Glomerular endothelial cell (primary cell): ENCODE measurements at regions not wholly inside any gene's neighbourhood (a gene's known extent, or its start where the extent isn't known, plus 50 kb on each side); places are given as distances from the start of the nearest gene placed in this dataset.

Experiments used
- DNase-seq: peaks from one replicate; pipeline ENCODE4 v3.0.0-alpha.2; 2011; ENCODE audit warnings: low read depth, low spot score; ENCODE audit errors: extremely low read depth

- no peak for DNase-seq
These were observed 392.3 kb downstream of the OMA1 start for GRCh38 chr1:58154256-58154655.

DNA sequence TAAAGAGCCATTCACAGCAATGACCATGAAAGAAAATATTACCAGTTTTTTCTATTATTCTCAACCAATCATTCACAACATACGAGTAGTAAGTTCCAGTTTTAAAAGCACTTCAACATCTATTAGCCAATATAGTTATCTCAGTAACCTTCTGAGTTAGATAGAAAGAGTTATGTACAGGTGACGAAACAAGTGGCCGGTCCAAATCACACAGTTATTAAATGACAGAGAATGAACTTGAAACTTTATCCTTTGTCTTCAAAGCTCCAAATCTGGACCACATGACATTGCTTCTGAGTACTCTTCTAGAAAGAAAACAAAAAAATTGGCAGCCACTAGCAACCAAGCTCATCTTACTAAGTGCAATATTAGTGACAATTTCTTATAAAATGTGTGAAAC lies 393.8 kb downstream of the OMA1 start:
- no peak for DNase-seq

- DNase-seq: no peak
These were observed 397.2 kb downstream of the OMA1 start for GRCh38 chr1:58149271-58149812.

GRCh38 chr1:58144698-58145270 lies 401.7 kb downstream of the OMA1 start:
- no peak for DNase-seq

DNA sequence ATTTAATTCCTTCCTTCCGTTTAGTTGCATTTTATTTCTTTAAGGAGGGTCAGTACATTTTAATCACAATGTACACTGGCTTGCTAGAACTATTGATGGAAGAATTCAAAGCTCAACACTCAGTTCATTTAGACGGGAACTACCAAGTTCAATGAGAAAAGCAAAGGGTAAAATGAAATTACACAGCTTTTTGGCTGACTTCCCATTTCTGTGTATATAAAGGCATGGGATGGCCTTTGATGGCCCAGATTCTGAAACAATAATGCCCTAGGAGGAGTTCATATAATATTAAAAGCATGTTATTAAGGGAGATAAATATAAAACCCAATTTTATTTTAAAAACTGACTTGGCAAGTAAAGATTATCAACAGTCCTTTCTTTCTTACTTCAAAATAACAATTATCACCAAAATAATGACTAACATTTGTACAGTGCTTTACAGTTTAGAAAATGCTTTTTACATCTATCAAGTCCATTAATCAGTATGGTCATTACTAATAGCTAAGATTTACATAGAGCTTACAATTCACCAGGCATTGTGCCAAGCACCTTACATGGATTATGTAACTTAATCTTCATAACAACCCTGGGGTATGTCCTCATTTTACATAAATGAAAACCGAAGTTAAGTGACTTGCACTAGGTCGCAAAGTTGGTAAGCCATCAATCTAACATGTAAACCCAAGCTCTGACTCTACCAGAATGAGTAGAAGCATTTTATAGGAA lies 402.4 kb downstream of the OMA1 start:
- no peak for DNase-seq

GRCh38 chr1:58136387-58136786 lies 410.1 kb downstream of the OMA1 start:
- no peak for DNase-seq

DNA sequence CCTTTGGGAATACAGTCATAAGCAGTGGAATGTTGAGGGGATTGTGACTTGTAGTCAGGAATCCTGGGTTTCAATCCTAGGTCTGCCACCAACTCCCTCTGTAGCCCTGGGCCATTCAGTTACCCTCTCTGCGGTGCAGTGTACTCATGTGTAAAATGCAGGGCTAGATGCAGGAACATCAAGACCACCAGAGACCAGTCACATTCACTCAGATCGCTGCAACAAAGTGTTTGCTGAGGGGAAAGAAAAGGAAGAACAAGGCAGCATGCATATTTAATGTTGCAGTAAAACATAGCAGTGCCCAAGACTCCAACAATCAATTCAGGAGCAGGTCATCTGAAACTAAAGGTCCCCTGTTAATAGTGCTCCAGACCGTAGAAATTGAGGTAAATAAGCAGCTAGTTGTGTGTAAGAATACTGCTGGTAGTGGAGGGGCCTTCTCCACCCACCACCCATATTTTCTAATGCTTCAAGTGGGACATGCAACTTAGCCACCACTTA lies 410.7 kb downstream of the OMA1 start:
- DNase-seq: no peak

DNA sequence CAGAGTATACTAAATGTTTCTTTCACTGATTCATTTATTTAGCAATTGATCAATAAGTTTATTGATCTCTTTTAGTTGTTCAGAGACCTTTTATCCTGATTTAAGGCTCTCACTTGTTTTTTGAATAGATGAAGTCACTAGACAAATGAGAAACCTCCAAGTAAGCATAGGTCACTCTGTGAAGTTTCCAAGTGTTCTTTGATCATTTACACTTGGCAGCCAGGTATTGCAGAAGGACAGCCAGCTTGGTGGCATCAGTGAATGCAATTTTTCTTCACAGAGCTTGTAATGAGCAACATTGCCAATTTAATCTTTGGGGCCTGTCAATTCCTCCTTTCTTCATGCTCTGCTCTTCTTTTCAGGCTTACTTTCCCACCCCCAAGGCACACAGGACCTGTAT lies 413.0 kb downstream of the OMA1 start:
- no peak for DNase-seq

GRCh38 chr1:58123051-58123450 lies 423.5 kb downstream of the OMA1 start:
- DNase-seq: no peak

DNA sequence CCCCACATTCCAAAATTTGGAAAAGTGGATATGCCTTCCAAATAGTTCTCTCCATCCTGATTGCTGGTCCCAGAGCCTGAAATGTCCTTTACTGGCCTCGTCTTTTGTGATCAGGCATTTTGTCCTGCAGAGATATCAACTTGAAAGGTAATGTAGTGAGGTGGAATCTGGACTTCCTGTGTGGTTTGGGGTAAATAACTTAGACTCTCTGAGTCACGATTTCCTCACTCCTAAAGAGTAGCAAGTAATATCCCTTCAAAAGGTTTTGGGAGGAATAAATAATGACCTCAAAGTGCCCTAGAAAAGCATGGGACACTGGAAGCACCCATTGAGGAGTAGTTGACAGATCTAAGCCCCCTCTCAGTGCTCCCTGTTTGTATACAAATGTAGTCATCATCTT lies 426.6 kb downstream of the OMA1 start:
- no peak for DNase-seq

DNA sequence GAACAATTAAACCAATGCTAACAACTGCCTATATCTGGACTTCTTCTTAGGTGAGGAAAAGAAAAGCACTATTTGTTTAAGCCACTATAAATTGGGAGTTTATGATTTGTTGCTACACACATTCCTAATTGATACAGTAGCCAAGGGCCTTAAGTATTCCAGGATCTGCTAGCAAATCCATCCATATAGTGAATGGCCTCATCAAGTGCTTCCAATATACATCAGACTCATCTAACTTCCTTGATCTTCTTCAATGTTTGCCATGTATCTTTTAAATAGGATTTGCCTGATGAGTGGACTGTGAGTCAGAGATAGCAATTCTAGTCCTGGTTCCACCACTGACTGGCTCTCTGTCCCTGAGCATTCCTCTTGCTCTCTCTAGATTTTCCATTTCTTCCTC lies 430.2 kb downstream of the OMA1 start:
- DNase-seq: no peak

GRCh38 chr1:58109646-58110200 lies 436.8 kb downstream of the OMA1 start:
- no peak for DNase-seq

DNA sequence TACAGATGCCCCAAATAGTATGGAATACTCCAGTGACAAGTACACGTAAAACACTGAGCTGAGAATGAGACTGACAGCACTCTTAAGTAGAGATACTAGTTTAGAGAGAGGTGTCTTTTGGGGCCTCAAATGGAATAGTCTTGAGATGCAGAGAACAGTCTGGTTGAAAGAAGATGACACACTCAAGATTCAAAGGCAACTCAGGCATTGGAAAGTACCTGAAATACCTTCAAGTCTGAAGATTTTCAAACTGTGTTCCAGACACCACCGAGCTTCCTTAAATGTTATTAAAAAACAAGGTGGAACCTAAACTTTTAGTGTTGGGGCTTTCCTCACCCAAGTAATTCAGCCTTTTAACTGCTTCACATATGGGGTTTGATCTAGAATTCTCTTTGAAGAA lies 437.7 kb downstream of the OMA1 start:
- no peak for DNase-seq

DNA sequence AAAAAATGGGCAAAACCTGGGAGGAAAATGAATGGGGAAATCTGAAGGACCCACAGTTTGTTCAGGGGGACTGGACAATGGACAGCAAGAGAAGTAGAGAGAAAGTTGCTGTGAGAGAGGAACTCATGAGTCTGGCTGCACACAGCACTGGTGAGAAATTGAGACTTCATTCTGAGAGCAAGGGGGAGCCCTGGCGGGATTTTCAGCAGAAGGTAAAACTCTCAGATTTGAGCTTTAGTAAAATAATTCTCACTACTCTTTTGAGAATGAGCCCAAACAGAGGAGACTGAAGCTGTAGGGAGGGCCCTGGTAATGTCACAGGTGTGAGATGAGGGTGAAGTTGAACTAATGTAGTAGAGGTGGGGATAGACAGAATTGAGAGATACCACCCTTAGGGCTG lies 438.6 kb downstream of the OMA1 start:
- no peak for DNase-seq

- DNase-seq: no peak
These were observed 441.6 kb downstream of the OMA1 start for GRCh38 chr1:58104960-58105359.

DNA sequence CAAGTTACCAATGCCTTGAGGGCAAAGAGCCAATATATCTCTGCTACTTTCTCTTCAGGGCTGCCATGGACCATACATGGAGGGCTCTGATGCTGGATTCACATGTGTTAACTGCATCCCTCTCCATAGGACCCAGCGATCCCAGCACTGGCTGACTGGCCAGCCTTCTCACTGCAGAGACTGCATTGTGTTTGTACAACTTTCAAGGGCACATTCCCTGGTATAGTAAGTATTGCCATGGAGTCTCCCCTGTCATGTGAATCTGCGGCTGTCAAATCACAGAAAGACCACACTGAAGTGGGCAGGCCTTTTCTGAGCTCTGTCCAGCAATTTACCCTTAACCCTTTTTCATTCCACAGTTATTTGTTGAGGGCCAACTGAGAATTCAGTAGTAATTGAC lies 449.8 kb downstream of the OMA1 start:
- no peak for DNase-seq

GRCh38 chr1:58095183-58095582 lies 451.3 kb downstream of the OMA1 start:
- no peak for DNase-seq

DNA sequence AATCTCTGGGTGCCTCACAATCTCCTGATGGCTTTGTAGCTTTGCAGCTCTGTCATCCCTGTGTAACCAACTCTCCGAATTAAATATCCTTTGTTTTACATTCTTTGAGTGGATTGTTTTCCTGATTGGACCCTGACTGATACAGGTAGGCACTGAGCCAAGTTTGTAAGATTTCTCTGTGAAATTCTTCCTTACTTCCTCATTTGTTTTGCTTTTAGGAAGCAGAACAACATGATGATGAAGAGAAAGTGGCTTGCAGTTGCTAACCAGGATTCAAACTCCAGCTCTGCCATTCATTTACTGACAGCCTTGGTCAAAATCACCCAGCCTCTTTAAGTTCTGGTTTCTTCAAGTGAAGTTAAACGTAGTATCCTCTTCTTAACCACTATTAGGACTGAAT lies 452.3 kb downstream of the OMA1 start:
- DNase-seq: no peak

DNA sequence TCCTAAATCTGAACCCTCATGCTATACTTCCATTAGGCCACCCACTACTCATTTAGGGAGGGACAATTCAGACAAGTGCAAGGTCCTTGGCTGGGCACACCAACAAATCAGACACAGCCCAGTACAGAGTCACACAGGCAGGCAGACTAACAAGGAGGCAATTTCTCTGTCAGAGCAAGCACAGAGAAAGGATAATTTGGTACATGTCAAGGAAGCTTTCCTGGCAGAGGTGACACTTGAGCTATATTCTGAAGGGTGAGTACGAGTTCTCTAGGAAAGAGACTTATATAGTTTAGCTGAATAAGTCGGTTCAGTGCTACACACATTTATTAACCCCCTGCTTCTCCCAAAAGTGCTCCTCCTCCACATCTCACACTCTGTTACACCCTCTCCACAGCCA lies 455.9 kb downstream of the OMA1 start:
- DNase-seq: no peak

- DNase-seq: no peak
These were observed 456.5 kb downstream of the OMA1 start for GRCh38 chr1:58089898-58090534.

GRCh38 chr1:58084266-58084665 lies 462.3 kb downstream of the OMA1 start:
- DNase-seq: no peak

- DNase-seq: no peak
These were observed 463.9 kb downstream of the OMA1 start for GRCh38 chr1:58082596-58082995.
